BE2C (cell line): ENCODE measurements at regions not wholly inside any gene's neighbourhood (a gene's known extent, or its start where the extent isn't known, plus 50 kb on each side); places are given as distances from the start of the nearest gene placed in this dataset.
A peak's percentile ranks its signal among the peaks of the same experiment; 100 is the strongest.

Source experiments
- DNase-seq: peaks from one replicate; pipeline ENCODE4 v3.0.0-alpha.2; 2020
- H3K27me3 ChIP-seq: fragments of 250-450 bp; sonication (Bioruptor Pico); 2 replicates; pipeline ENCODE4 v1.5.1; 2020; ENCODE audit warnings: mild to moderate bottlenecking
- H3K36me3 ChIP-seq: fragments of 250-450 bp; sonication (Bioruptor Pico); 2 replicates; pipeline ENCODE4 v1.5.1; 2020; ENCODE audit warnings: mild to moderate bottlenecking
- H3K4me1 ChIP-seq: fragments of 250-450 bp; sonication (Bioruptor Pico); 2 replicates; pipeline ENCODE4 v1.5.1; 2020
- H3K4me3 ChIP-seq: 2 replicates; pipeline ENCODE4 v1.5.1; 2011; ENCODE audit warnings: low read depth, low read length
- H3K9me3 ChIP-seq: fragments of 250-450 bp; sonication (Bioruptor Pico); 2 replicates; pipeline ENCODE4 v1.5.1; 2020
- TF ChIP-seq, protein P1 (sequence below): IDR thresholded peaks from 2 replicates; pipeline ENCODE4 v1.5.1; 2012; ENCODE audit warnings: mild to moderate bottlenecking, low read depth, low read length

DNA sequence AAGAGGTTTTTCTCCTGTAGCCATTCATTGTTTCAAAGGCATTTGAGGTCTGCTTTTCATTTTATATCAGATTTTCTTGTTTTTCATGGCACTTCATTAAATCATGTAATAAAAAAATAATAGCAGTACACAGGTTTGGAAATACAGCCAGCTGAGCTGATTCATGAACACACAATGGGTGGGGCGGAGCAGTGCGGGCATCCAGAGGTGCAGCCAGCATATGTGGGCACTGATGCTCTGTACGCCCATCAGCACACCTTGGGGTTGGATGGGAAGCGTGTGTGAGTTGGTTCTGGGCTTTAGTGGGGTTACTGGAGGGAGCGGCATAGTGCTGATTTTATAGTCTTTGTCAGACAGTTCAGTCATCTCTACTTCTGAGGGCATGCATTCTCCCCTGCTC, 54.2 kb upstream of the IRX4 start:
- no peak for DNase-seq
- no peaks in the 10 kb centered on the region for H3K4me1 ChIP-seq
- peaks cover 41% of the 10 kb centered on the region for H3K27me3 ChIP-seq
- H3K36me3 ChIP-seq, result no peaks in the 10 kb centered on the region
- H3K9me3 ChIP-seq, result no peaks in the 10 kb centered on the region
- H3K4me3 ChIP-seq, result no peak overlapping the region
- TF ChIP-seq, protein P1, sequence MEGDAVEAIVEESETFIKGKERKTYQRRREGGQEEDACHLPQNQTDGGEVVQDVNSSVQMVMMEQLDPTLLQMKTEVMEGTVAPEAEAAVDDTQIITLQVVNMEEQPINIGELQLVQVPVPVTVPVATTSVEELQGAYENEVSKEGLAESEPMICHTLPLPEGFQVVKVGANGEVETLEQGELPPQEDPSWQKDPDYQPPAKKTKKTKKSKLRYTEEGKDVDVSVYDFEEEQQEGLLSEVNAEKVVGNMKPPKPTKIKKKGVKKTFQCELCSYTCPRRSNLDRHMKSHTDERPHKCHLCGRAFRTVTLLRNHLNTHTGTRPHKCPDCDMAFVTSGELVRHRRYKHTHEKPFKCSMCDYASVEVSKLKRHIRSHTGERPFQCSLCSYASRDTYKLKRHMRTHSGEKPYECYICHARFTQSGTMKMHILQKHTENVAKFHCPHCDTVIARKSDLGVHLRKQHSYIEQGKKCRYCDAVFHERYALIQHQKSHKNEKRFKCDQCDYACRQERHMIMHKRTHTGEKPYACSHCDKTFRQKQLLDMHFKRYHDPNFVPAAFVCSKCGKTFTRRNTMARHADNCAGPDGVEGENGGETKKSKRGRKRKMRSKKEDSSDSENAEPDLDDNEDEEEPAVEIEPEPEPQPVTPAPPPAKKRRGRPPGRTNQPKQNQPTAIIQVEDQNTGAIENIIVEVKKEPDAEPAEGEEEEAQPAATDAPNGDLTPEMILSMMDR, result no peak

DNA sequence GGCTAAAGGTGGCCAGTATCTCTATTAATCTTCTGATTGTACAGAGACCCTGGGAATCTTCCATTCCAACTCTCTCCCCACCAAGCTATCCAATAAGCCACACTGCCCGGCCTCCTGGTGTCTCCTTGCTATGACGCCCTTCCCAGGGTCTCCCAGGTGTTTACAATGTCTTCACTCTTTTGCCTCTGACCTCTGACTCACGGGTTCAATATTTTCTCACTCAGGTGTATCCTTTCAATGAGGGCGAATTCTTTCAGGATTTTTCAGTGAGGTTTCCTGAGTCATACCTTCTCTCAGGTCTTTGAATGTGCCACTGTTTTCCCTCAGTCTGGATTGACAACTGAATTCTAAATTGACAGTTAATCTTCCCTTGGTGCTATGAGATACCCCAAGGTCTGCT, 53.7 kb upstream of the IRX4 start:
- no peak overlapping the region for H3K4me3 ChIP-seq
- peaks cover 46% of the 10 kb centered on the region for H3K27me3 ChIP-seq
- no peaks in the 10 kb centered on the region for H3K9me3 ChIP-seq
- TF ChIP-seq, protein P1, result no peak
- no peaks in the 10 kb centered on the region for H3K36me3 ChIP-seq
- no peak for DNase-seq
- H3K4me1 ChIP-seq, result no peaks in the 10 kb centered on the region

DNA sequence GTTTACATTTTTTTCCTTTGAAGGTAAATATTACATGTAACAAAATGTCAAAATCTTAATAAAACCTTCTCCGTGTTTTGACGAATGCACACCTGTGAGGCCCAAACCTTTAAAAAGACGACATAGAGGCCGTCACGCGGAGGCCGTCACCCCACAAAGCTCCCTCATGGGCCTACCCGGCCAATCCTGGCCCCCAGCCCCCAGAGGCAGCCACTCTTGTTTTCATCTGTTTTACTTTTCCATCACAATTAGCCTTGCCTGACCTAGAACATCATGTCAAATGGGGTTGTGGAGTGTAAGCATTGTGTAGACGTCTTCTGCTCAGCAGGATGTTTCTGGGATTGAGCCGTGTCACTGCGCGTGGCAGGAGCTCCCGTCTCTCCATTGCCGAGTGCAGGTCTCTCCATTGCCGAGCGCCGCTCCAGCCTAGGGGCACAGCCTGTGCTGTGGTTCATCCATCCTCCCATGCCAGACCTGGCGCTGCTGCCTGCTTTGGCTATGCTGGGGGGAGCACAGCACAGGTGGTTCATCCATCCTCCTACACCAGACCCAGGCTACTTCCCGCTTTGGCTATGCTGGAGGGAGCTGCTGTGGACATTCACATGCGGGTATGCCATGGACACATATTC, 52.2 kb upstream of the IRX4 start:
- H3K27me3 ChIP-seq, result peaks cover 57% of the 10 kb centered on the region
- TF ChIP-seq, protein P1, result no peak
- peak; percentile 2 for DNase-seq

DNA sequence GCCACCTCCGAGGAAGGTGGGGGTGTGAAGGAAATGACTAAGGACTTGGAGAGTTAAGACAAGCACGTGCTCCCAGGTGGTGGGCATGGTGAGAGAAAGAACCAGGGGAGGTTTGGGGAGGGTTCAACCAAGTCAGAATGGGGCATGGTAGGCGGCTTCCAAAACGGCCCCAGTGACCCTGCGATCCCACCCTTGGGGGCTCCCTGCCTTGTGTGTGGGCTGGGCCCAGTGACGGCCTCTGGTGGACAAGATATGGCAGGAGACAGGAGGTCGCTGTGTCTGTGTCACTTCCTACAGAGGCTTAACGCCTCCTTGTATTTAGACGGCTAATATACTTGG, 51.3 kb upstream of the IRX4 start:
- DNase-seq, result peak; percentile 1
- TF ChIP-seq, protein P1, result no peak
- no peaks in the 10 kb centered on the region for H3K4me1 ChIP-seq
- peaks cover 57% of the 10 kb centered on the region for H3K27me3 ChIP-seq
- no peaks in the 10 kb centered on the region for H3K36me3 ChIP-seq
- H3K4me3 ChIP-seq, result no peak overlapping the region
- H3K9me3 ChIP-seq, result no peaks in the 10 kb centered on the region

More for the DNA sequence above, 52.2 kb upstream of the IRX4 start:
- H3K4me3 ChIP-seq, result no peak overlapping the region
- no peaks in the 10 kb centered on the region for H3K36me3 ChIP-seq
- H3K9me3 ChIP-seq, result no peaks in the 10 kb centered on the region
- H3K4me1 ChIP-seq, result no peaks in the 10 kb centered on the region

DNA sequence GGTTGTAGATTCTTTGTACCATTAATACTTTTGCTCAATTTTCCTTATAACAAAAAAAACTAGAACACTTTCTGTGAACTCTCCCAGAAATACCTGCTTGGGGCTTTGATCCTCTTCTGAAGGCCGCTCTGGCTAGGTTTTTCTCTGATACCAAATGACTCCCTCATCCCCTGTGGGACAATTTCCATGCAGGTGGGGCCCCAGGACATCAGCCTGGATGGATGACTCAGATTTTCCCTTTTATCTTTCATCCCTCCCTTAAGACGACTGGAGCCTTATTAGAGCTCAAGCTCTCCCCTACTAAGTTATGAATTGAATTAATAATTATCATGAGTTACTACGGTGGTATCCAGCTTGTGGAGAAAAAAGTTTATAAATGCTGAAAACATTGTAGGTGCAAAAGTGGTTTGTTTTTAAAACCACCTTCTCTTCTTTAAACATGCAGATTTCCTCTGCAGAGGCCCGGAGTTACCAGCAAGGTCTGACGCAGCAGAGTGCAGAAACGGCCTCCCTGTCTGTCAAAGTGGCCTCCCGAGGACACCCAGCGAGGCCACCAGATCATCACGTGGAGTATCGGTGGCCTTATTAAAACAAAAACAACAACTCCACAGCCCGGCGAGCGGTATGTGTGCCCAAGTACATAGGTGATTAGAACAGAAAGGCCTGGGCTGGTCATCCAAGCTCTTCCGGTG, 50.8 kb upstream of the IRX4 start:
- Histone ChIP-seq H3K9me3 (no peaks in the 10 kb centered on the region), H3K36me3 (no peaks in the 10 kb centered on the region), H3K27me3 (peaks cover 57% of the 10 kb centered on the region), H3K4me1 (no peaks in the 10 kb centered on the region), H3K4me3 (no peak overlapping the region)
- no peak for DNase-seq
- TF ChIP-seq, protein P1, result no peak
